ENCODE measurements at regions not wholly inside any gene's neighbourhood (a gene's known extent, or its start where the extent isn't known, plus 50 kb on each side); places are given as distances from the start of the nearest gene placed in this dataset.

GRCh38 chr2:59583173-59583765 is 970.2 kb downstream of the BCL11A start:
- ATAC-seq: no peak
- Histone ChIP-seq H3K4me3 (no peak overlapping the region), H3K9me3 (no peaks in the 10 kb centered on the region), H3K4me1 (no peaks in the 10 kb centered on the region), H3K36me3 (replicated peaks in 1 of 2; ENCODE audit: insufficient read depth in 1 of 2, low read depth in 2 of 2) (no peaks in the 10 kb centered on the region), H3K27ac (no peak overlapping the region), H3K27me3 (no peaks in the 10 kb centered on the region)
- no peak for DNase-seq
- WGBS, 2 donors: 91 to 96% methylated on average over 3 of the region's 3 CpGs
- TF ChIP-seq POLR2A (IDR thresholded peaks at IDR 0.05) (no peak), CTCF (IDR thresholded peaks at IDR 0.05) (no peak)
- intact Hi-C loops (cut with DNase I): no loop called here

GRCh38 chr2:59578349-59578748 is 975.1 kb downstream of the BCL11A start:
- Histone ChIP-seq H3K4me1 (no peaks in the 10 kb centered on the region), H3K9me3 (no peaks in the 10 kb centered on the region), H3K27ac (no peak overlapping the region), H3K4me3 (no peak overlapping the region), H3K36me3 (replicated peaks in 1 of 2; ENCODE audit: insufficient read depth in 1 of 2, low read depth in 2 of 2) (no peaks in the 10 kb centered on the region), H3K27me3 (no peaks in the 10 kb centered on the region)
- TF ChIP-seq POLR2A (IDR thresholded peaks at IDR 0.05) (no peak), CTCF (IDR thresholded peaks at IDR 0.05) (no peak)
- DNase-seq (no peak), ATAC-seq (no peak)
- WGBS, 2 donors: 82 to 86% methylated on average over 3 of the region's 3 CpGs
- intact Hi-C loops (cut with DNase I): no loop called here

- no peaks in the 10 kb centered on the region for H3K9me3 ChIP-seq
- no peak for ATAC-seq
- intact Hi-C loops (cut with DNase I): no loop called here
- no peaks in the 10 kb centered on the region for H3K4me1 ChIP-seq
- DNase-seq: no peak
- no peak overlapping the region for H3K4me3 ChIP-seq
- WGBS, 2 donors: 71 to 95% methylated on average over 1 of the region's 1 CpG
- no peak overlapping the region for H3K27ac ChIP-seq
- TF ChIP-seq POLR2A (IDR thresholded peaks at IDR 0.05) (no peak), CTCF (IDR thresholded peaks at IDR 0.05) (no peak)
- H3K27me3 ChIP-seq: no peaks in the 10 kb centered on the region
- H3K36me3 ChIP-seq (replicated peaks in 1 of 2; ENCODE audit: insufficient read depth in 1 of 2, low read depth in 2 of 2): no peaks in the 10 kb centered on the region
Measured at GRCh38 chr2:59575191-59575590, 978.3 kb downstream of the BCL11A start.

- H3K4me3 ChIP-seq: no peak overlapping the region
- H3K27me3 ChIP-seq: no peaks in the 10 kb centered on the region
- no peak for ATAC-seq
- intact Hi-C loops (cut with DNase I): no loop called here
- TF ChIP-seq CTCF (IDR thresholded peaks at IDR 0.05) (no peak), POLR2A (IDR thresholded peaks at IDR 0.05) (no peak)
- no peak overlapping the region for H3K27ac ChIP-seq
- 64 to 69% methylated on average over 4 of the region's 4 CpGs for WGBS, 2 donors
- H3K4me1 ChIP-seq: no peaks in the 10 kb centered on the region
- H3K9me3 ChIP-seq: no peaks in the 10 kb centered on the region
- no peak for DNase-seq
- H3K36me3 ChIP-seq (replicated peaks in 1 of 2; ENCODE audit: insufficient read depth in 1 of 2, low read depth in 2 of 2): no peaks in the 10 kb centered on the region
Measured at GRCh38 chr2:59572227-59572626, 981.2 kb downstream of the BCL11A start.

- H3K4me1 ChIP-seq: no peaks in the 10 kb centered on the region
- TF ChIP-seq POLR2A (IDR thresholded peaks at IDR 0.05): no peak
- no peak for TF ChIP-seq CTCF (IDR thresholded peaks at IDR 0.05)
- no peaks in the 10 kb centered on the region for H3K9me3 ChIP-seq
- DNase-seq: no peak
- no peak overlapping the region for H3K4me3 ChIP-seq
- no peaks in the 10 kb centered on the region for H3K36me3 ChIP-seq (replicated peaks in 1 of 2; ENCODE audit: insufficient read depth in 1 of 2, low read depth in 2 of 2)
- WGBS, 2 donors: 93% methylated on average over 1 of the region's 1 CpG
- intact Hi-C loops (cut with DNase I): no loop called here
- H3K27ac ChIP-seq: no peak overlapping the region
- H3K27me3 ChIP-seq: no peaks in the 10 kb centered on the region
- no peak for ATAC-seq
Measured at GRCh38 chr2:59570818-59571217, 982.6 kb downstream of the BCL11A start.
